GM21528 (cell line): ENCODE measurements at regions not wholly inside any gene's neighbourhood (a gene's known extent, or its start where the extent isn't known, plus 50 kb on each side); places are given as distances from the start of the nearest gene placed in this dataset.

ENCODE experiments used
- ATAC-seq: cut with Tn5 transposase; IDR thresholded peaks from one replicate; pipeline ENCODE4 v1.9.1; 2021; ENCODE audit warnings: mild to moderate bottlenecking, moderate library complexity; ENCODE audit not compliant: unreplicated experiment, low FRiP score

GRCh38 chr3:188084752-188085583 is 69.0 kb upstream of the LPP start:
- no peak for ATAC-seq

GRCh38 chr3:188085584-188086560 is 68.1 kb upstream of the LPP start:
- no peak for ATAC-seq

GRCh38 chr3:188088948-188089685 is 64.8 kb upstream of the LPP start:
- no peak for ATAC-seq

- no peak for ATAC-seq
These were observed 63.2 kb upstream of the LPP start for GRCh38 chr3:188090620-188091309.

GRCh38 chr3:188091746-188092145 is 62.2 kb upstream of the LPP start:
- ATAC-seq, result no peak

DNA sequence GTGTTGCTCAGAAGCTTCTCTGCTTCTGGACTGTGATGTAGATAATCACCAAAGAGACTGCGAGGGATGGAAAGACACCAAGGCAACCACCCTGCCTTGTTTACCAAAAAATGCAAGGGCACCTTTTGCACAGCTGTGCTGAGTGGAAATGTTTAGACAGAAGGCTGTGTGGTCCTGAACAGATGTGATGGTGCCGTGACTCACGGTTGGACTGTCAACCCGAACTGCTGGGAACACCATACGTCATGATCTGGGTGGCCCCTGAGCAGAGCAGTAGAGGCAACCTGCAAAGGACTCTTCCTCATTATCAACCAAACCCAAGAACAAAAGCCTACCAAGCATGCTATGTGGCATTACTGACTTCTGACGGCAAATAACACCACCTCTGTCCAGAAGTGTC is 61.3 kb upstream of the LPP start:
- no peak for ATAC-seq

GRCh38 chr3:188095431-188095830 is 58.5 kb upstream of the LPP start:
- ATAC-seq, result no peak

- no peak for ATAC-seq
These were observed 56.2 kb upstream of the LPP start for GRCh38 chr3:188097791-188098190.

DNA sequence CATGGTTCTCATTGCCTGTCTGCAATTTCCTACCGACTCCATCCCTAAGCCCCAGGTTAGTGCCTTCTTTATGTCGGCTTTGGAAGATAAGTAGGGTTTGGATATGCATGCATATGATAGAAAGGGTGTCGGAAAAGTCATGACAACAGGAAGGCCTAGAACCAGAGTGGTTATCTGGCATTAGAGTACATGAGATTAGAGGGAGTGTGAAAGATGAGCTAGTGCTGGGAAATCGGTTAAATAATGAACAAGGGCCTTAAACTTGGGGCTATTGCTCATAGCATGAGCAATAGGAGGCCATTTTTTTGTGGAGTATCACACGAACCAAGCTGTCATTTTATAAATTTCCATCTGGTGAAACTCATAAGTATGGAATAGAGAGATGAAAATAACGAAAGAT is 54.0 kb upstream of the LPP start:
- ATAC-seq, result no peak

GRCh38 chr3:188102861-188103547 is 51.0 kb upstream of the LPP start:
- no peak for ATAC-seq

- no peak for ATAC-seq
These were observed 49.9 kb upstream of the LPP start for GRCh38 chr3:188104050-188104449.
